ENCODE measurements at regions not wholly inside any gene's neighbourhood (a gene's known extent, or its start where the extent isn't known, plus 50 kb on each side); places are given as distances from the start of the nearest gene placed in this dataset.

DNA sequence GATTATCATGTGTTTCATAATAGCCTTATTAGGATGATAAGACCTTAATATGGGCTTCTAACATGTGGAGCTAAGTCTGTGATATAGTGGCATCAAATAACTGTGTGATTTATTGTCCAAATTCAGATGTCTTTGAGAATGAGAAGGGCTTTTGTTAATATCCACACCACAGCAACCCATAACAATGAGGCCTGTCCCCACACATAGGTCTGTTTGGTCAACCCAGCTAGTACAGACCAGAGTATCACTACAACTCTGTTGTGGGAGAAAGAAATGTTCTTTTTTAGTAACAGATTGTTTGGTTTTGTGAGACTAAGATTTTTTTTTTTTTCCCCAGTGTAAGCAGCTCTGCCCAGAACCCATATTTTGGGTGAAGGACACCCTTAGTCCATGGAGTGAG is 439.2 kb downstream of the PIK3C3 start:
- no peak for DNase-seq (ENCODE audit: low read depth in 2 of 2)

- no peak for DNase-seq (ENCODE audit: low read depth in 2 of 2)
These were observed 446.2 kb downstream of the PIK3C3 start for GRCh38 chr18:42401131-42401673.

- no peak for DNase-seq (ENCODE audit: low read depth in 2 of 2)
These were observed 449.1 kb downstream of the PIK3C3 start for GRCh38 chr18:42404151-42404550.

- DNase-seq (ENCODE audit: low read depth in 2 of 2), result no peak
These were observed 454.0 kb downstream of the PIK3C3 start for GRCh38 chr18:42409005-42409404.

DNA sequence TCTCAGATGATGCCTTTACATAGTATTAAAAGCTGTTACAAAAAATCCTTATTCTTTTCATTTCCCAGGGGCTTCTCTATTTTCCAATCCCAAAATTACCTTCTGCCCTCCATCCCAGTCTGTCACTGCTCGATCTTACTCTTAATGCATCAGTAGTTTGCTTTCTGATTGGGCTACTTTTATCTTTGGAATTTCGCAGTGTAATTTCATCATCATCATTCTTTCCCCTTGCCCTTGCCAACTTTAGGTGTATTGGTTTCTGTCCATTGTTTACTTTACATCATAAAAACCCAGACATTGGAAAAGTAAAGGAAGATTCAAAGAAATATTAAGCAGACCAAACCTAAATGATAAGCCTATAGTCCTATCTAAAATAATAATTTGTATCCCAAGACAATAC is 457.2 kb downstream of the PIK3C3 start:
- no peak for DNase-seq (ENCODE audit: low read depth in 2 of 2)

DNA sequence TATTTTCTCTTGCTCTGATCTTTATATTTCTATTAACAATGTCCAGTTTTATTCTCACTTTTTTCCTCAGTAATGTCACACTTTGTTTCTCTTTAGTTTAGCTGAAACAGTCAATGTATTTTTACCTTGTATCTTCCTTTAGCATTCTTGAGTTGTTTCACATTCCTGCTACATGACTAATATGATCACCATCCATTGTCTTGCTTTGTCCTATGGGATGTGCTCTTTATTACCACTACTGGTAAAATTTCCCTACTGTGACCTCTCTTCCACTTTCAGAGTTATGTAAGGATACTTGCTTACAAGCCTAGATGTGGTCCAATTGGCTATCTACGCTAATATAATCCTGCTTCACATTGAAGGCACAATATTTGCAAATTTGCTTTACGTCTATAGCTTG is 457.9 kb downstream of the PIK3C3 start:
- no peak for DNase-seq (ENCODE audit: low read depth in 2 of 2)

DNA sequence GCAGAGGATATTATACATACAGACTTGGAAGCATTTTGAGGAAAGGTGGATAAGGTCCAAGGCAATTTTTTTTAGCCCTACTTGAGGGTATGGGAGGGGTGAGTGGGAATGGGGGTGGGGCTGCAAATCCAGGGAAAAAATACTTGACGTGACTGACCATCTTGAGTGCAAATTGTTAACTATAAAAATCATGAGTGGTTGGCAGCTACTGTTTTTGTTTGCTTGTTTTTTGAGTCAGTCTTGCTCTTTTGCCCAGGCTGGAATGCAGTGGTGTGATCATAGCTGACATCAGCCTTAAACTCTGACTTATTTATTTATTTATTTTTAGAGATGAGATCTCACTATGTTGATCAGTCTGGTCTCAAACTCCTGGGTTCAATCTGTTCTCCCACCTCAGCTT is 458.8 kb downstream of the PIK3C3 start:
- no peak for DNase-seq (ENCODE audit: low read depth in 2 of 2)

- DNase-seq (ENCODE audit: low read depth in 2 of 2), result no peak
These were observed 459.9 kb downstream of the PIK3C3 start for GRCh38 chr18:42414756-42415454.

DNA sequence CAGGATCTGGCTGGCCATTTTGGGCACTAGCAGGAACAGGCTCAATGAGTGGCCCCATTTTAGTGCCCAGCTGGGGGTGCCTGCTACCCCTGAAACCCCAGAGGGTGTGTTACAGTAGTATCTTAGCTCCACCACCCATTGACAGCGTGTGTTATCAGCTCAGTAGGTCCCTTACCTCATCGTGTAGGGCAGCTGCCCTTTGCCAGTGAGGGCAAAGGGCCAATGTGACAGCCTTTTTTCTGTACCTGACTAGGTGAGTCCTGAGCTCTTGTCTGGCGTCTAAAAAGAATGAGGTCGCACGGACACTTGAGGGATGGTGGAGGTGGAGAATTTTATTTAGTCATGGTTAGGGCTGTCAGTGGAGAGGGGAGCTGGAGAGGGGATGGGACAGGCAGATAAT is 462.2 kb downstream of the PIK3C3 start:
- DNase-seq (ENCODE audit: low read depth in 2 of 2), result no peak

DNA sequence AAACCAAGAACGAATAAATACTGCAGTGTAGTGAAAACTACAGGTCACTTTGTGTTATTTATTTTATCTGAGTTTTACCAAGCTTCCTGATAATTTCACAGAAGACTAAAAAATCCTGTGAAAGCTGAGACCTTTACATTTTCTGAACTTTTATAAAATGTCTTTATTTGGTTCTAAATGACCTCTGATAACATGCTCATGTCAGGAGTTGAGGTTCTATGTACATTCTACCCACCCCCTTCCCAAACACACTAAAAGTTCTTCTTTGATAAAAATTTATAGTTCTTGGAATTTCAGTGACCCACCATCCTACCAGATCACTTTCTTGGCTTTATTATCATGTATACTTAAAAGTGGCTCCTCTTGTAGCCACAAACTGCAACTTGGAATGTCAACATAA is 463.1 kb downstream of the PIK3C3 start:
- no peak for DNase-seq (ENCODE audit: low read depth in 2 of 2)

DNA sequence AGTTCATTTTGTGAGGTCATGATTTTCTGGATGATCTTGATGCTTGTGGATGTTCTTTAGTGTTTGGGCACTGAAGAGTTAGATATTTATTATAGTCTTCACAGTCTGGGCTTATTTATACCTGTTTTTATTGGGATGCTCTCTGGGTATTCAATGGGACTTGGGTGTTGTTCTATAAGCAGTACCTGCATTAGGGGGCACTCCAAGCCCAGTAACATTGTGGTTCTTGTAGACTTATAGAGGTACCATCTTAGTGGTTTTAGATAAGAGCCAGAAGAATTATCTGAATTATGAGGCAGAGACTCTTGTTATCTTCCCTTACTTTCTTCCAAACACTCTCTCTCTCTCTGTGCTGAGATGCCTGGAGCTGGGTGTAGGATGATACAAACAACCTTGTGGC is 470.0 kb downstream of the PIK3C3 start:
- no peak for DNase-seq (ENCODE audit: low read depth in 2 of 2)

- DNase-seq (ENCODE audit: low read depth in 2 of 2), result no peak
These were observed 471.5 kb downstream of the PIK3C3 start for GRCh38 chr18:42426496-42427015.

DNA sequence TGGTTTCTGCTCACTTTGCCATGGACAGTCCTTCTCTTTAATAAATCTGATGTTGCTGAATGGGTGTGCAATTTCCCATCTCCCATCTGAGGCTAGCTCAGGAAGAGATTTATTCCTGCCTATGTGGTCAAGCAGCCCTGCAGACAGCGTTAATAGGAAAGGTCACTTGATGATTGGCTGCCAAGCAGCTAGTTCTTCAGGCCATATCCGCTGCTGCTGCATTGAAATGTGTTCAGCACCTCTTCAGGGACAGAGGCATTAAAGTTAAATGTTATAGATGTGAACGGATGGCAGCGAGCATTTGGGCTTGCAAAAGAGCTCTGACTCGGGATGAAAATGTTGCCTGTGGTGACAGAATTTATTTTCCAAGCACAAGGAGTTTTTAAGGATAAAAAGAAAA is 474.2 kb downstream of the PIK3C3 start:
- no peak for DNase-seq (ENCODE audit: low read depth in 2 of 2)

GRCh38 chr18:42436222-42436765 is 481.3 kb downstream of the PIK3C3 start:
- DNase-seq (ENCODE audit: low read depth in 2 of 2), result no peak

- DNase-seq (ENCODE audit: low read depth in 2 of 2), result no peak
These were observed 482.0 kb downstream of the PIK3C3 start for GRCh38 chr18:42437001-42437400.

DNA sequence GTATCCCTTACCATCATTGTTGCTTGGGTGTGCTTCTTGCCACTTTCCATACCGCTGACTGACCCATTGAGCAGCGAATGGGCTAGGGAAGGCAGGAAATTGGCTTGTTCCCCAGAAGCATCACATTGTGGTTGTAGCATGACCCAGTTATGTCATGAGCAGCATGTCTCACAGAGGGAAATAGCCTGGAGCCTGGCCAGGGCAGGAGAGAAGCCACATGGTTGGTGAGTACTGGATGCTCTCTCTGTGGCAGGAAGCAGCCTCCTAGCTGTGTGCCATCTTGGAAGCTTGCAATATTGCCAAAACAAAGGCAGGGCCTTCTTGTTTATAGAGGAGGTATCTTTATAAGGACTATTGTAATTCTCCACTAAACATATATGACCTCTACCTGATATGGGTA is 482.6 kb downstream of the PIK3C3 start:
- no peak for DNase-seq (ENCODE audit: low read depth in 2 of 2)

GRCh38 chr18:42442656-42443055 is 487.6 kb downstream of the PIK3C3 start:
- no peak for DNase-seq (ENCODE audit: low read depth in 2 of 2)

DNA sequence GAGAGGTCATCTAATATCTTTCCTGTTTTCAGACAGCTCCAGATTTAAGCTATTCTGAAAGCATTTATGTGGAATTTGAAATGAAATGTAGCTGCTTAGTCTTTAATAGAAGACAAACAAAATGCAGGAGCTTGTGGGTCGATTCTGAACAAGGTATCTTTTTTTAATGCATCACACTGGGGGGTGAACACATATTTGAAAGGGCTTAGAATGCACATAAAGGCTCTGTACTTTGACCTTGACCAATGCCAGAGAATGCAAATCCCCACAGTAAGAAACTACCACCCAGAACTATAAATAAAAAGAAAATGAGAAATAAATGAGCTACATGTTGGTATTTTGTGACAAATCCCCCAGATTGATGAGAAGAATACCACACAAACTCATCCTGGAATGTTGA is 489.3 kb downstream of the PIK3C3 start:
- DNase-seq (ENCODE audit: low read depth in 2 of 2), result no peak

DNA sequence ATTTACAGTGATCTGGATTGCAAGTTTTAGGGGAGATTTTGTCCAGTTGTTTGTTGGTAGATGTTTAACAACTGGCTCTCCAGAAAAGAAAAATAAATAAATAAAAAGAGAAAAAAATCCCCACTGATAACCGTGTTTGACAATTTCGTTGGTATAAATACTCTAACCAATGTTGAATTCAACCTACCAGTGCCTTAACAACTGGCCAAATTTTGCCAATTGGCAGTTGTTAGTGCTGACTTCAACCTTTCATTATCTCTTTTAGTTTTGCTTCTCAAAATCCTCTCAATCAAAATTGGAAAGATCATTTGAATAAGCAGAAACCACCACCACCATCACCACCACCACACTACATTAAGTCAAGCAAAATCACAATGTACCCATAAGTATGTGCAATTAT is 490.3 kb downstream of the PIK3C3 start:
- DNase-seq (ENCODE audit: low read depth in 2 of 2), result no peak

- DNase-seq (ENCODE audit: low read depth in 2 of 2), result no peak
These were observed 491.2 kb downstream of the PIK3C3 start for GRCh38 chr18:42446195-42446594.

DNA sequence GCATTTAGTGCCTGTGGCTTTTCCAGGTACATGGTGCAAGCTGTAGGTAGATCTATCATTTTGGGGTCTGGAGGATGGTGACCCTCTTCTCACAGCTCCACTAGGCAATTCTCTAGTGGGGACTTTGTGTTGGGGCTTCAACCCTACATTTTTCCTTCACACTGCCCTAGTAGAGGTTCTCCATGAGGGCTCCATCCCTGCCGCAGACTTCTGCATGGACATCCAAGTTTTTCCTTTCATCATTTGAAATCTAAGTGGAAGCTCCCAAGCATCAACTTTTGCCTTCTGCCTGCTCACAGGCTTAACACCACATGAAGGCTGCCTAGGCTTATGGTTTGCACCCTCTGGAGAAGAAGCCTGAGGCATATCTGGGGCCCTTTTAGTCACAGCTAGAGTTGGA is 492.7 kb downstream of the PIK3C3 start:
- DNase-seq (ENCODE audit: low read depth in 2 of 2), result no peak

- no peak for DNase-seq (ENCODE audit: low read depth in 2 of 2)
These were observed 503.2 kb downstream of the PIK3C3 start for GRCh38 chr18:42458226-42458625.

DNA sequence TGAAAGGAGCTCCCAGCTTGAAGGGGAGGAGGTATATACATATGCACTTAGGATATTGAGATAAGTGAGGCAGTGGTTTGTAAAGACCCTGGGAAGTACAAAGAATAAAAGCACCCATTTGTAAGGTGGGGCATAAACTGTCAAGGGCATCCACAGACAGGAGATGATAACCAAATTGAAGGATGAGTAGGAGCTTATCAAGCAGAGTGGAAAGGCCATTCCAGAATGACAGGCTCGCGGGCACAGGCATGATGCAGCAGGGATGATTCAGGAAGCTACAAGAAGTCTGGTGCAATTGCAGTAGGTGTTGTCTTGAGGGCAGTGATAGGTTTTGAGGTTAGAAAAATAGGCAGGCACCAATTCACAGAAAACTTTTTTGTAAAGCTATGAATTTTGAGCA is 504.8 kb downstream of the PIK3C3 start:
- no peak for DNase-seq (ENCODE audit: low read depth in 2 of 2)

DNA sequence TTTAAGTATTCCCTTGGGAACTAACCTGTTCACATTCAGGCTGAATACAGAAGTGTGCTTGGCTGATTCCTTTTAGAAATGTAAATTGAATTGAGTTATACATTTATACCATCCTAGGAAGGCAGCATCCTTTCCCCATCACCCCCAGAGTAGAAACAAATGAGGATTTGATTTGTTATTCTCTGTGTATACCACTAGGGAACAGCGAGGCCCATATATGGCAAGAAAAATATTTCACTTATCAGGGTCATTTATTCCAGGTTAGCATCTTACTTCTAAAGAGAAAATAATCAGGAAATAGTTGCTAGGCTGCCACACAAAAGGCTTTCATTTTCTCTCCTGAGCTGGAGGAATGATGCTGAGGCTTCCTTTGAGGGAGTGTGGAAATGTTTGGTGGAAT is 516.9 kb downstream of the PIK3C3 start:
- DNase-seq (ENCODE audit: low read depth in 2 of 2), result no peak

Measured in stimulated activated CD8-positive, alpha-beta memory T cell treated with anti-CD3 and anti-CD28 coated beads, Interleukin-15, amount 100 ng/mL, for 4 hours (primary cell).